ENCODE measurements at regions not wholly inside any gene's neighbourhood (a gene's known extent, or its start where the extent isn't known, plus 50 kb on each side); places are given as distances from the start of the nearest gene placed in this dataset.

- TF ChIP-seq CTCF (conservative IDR thresholded peaks at IDR 0.05; ENCODE audit: low read length), result no peak
- TF ChIP-seq EZH2phosphoT487 (IDR thresholded peaks at IDR 0.05; ENCODE audit: borderline replicate concordance, low read depth, low read length), result no peak
Observed at GRCh38 chr3:158970006-158970405, 168.2 kb downstream of the MFSD1 start.

All from OCI-LY7 (cell line).